ENCODE measurements at regions not wholly inside any gene's neighbourhood (a gene's known extent, or its start where the extent isn't known, plus 50 kb on each side); places are given as distances from the start of the nearest gene placed in this dataset.

GRCh38 chr4:23741681-23742191, 148.1 kb downstream of the PPARGC1A start:
- no peaks in the 10 kb centered on the region for H3K4me1 ChIP-seq (replicated peaks in 1 of 2)
- H3K27ac ChIP-seq, result no peak overlapping the region
- H3K27me3 ChIP-seq, result no peaks in the 10 kb centered on the region
- no peak for TF ChIP-seq POLR2A (IDR thresholded peaks at IDR 0.05)
- H3K4me3 ChIP-seq, result no peak overlapping the region
- DNase-seq, result no peak
- H3K36me3 ChIP-seq (replicated peaks in 1 of 2), result no peaks in the 10 kb centered on the region
- intact Hi-C loops (cut with DNase I), result no loop called here
- H3K9me3 ChIP-seq (replicated peaks in 1 of 3), result no peaks in the 10 kb centered on the region

GRCh38 chr4:23737571-23737970, 152.3 kb downstream of the PPARGC1A start:
- no peak for TF ChIP-seq POLR2A (IDR thresholded peaks at IDR 0.05)
- TF ChIP-seq, protein P1, sequence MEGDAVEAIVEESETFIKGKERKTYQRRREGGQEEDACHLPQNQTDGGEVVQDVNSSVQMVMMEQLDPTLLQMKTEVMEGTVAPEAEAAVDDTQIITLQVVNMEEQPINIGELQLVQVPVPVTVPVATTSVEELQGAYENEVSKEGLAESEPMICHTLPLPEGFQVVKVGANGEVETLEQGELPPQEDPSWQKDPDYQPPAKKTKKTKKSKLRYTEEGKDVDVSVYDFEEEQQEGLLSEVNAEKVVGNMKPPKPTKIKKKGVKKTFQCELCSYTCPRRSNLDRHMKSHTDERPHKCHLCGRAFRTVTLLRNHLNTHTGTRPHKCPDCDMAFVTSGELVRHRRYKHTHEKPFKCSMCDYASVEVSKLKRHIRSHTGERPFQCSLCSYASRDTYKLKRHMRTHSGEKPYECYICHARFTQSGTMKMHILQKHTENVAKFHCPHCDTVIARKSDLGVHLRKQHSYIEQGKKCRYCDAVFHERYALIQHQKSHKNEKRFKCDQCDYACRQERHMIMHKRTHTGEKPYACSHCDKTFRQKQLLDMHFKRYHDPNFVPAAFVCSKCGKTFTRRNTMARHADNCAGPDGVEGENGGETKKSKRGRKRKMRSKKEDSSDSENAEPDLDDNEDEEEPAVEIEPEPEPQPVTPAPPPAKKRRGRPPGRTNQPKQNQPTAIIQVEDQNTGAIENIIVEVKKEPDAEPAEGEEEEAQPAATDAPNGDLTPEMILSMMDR (IDR thresholded peaks at IDR 0.05), result no peak
- no peaks in the 10 kb centered on the region for H3K4me1 ChIP-seq (replicated peaks in 1 of 2)
- H3K9me3 ChIP-seq (replicated peaks in 1 of 3), result no peaks in the 10 kb centered on the region
- intact Hi-C loops (cut with DNase I), result no loop called here
- DNase-seq, result no peak
- WGBS, 4 donors, result 77 to 87% (median 79%) methylated on average over 2 to 3 of the region's 3 CpGs
- no peaks in the 10 kb centered on the region for H3K36me3 ChIP-seq (replicated peaks in 1 of 2)
- H3K27ac ChIP-seq, result no peak overlapping the region
- H3K27me3 ChIP-seq, result no peaks in the 10 kb centered on the region
- H3K4me3 ChIP-seq, result no peak overlapping the region

DNA sequence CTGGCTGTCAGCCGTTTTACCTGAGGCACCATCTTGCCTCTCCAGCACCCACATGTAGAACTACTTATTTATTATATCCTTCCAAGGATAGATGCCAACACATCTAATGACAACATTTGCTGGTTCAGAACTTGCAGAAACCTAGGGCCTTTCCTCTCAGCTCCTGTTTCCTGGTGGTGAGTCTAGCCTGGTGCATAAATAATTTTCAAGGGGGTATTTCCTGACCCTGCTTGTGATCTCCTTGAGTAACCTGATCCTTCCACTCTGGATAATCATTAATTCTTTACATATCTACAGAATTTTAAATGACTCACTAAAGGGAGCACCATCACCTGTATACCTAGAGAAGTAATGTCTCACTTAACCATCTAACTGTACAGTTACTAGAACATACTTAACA, 153.4 kb downstream of the PPARGC1A start:
- Histone ChIP-seq H3K9me3 (replicated peaks in 1 of 3) (no peaks in the 10 kb centered on the region), H3K27ac (no peak overlapping the region), H3K4me3 (no peak overlapping the region), H3K4me1 (replicated peaks in 1 of 2) (no peaks in the 10 kb centered on the region), H3K27me3 (no peaks in the 10 kb centered on the region), H3K36me3 (replicated peaks in 1 of 2) (no peaks in the 10 kb centered on the region)
- no peak for TF ChIP-seq POLR2A (IDR thresholded peaks at IDR 0.05)
- TF ChIP-seq, protein P1 (IDR thresholded peaks at IDR 0.05), result no peak
- DNase-seq, result no peak
- 78 to 91% (median 82%) methylated on average over 1 of the region's 1 CpG for WGBS, 4 donors
- intact Hi-C loops (cut with DNase I), result no loop called here

DNA sequence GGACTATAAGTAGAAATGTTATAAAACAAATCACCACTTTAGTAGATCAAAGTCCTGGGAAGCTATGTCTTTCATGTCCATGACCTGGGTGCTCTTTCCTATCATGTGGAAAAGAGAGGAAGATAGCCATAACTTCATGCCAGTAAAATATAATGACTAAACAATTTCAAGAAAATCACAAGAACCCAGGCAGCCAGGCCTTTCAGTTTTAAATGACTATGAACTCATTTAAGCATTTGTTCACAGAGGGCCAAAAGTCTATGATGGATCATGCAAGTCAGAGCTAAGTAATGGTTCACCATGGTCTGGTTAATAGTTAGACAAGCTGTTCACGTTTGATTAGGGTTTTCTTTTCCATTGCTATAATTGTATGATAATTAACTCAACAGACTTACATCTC, 155.8 kb downstream of the PPARGC1A start:
- no peak for TF ChIP-seq POLR2A (IDR thresholded peaks at IDR 0.05)
- TF ChIP-seq, protein P1 (IDR thresholded peaks at IDR 0.05), result no peak
- intact Hi-C loops (cut with DNase I), result no loop called here
- Histone ChIP-seq H3K36me3 (replicated peaks in 1 of 2) (no peaks in the 10 kb centered on the region), H3K4me3 (no peak overlapping the region), H3K4me1 (replicated peaks in 1 of 2) (no peaks in the 10 kb centered on the region), H3K27me3 (no peaks in the 10 kb centered on the region), H3K9me3 (replicated peaks in 1 of 3) (no peaks in the 10 kb centered on the region), H3K27ac (no peak overlapping the region)
- WGBS, 4 donors, result 29 to 68% (median 50%) methylated on average over 1 of the region's 1 CpG
- DNase-seq, result no peak

- Histone ChIP-seq H3K27ac (no peak overlapping the region), H3K4me1 (replicated peaks in 1 of 2) (no peaks in the 10 kb centered on the region), H3K9me3 (replicated peaks in 1 of 3) (no peaks in the 10 kb centered on the region), H3K36me3 (replicated peaks in 1 of 2) (no peaks in the 10 kb centered on the region), H3K4me3 (no peak overlapping the region), H3K27me3 (no peaks in the 10 kb centered on the region)
- no peak for DNase-seq
- WGBS, 4 donors, result 64 to 86% (median 75%) methylated on average over 2 of the region's 2 CpGs
- TF ChIP-seq POLR2A (IDR thresholded peaks at IDR 0.05), result no peak
- TF ChIP-seq, protein P1 (IDR thresholded peaks at IDR 0.05), result no peak
- intact Hi-C loops (cut with DNase I), result no loop called here
These were observed 156.4 kb downstream of the PPARGC1A start for GRCh38 chr4:23733476-23733875.
